NCI-H1048 (cell line): ENCODE measurements at regions not wholly inside any gene's neighbourhood (a gene's known extent, or its start where the extent isn't known, plus 50 kb on each side); places are given as distances from the start of the nearest gene placed in this dataset.
"Not testable (repeated sequence)": the region's sequence is repeated elsewhere in the genome, so short reads cannot be mapped to it uniquely, and the experiment has no call there.

ENCODE experiments used
- DNase-seq: peaks from one replicate; lab custom pipeline; 2025; lab: John Stamatoyannopoulos, UW

DNA sequence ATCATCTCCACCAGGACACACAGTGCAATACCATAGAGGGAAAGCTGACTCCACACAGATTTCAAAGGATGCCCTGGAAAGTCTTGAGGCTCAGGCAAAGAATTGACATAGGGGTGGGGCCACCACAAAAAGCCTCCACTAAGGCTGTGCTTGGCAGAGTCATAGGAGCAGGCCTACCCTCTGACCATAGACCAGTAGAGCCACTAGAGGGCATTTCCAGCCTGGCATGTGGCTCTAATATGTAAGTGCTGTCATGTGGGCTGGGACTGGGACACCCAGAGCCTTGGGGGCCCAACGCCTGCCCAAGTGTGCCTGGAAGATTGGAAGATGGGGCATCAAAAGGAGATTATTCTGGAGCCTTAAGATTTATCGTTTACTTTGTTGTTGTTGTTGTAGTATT lies 726.0 kb downstream of the DNAH5 start:
- DNase-seq = no peak

DNA sequence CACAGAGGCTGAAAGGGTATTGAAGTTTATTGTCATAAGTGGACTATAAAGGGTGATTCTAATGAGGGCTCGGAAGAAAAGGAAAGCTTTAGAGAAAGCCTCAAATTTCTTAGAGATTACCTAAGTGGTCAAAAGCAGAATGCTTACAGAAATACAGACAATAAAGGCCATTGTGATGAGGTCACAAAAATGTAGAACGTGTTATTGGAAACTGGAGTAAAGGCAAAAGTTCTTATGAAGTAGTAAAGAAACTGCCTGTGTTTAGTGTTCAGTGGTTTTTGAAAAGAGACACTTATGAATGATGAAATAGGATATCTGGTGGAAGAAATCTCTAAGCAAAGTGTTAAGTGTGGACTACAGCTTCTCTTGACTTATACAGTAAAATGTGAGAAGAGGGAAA lies 726.9 kb downstream of the DNAH5 start:
- DNase-seq = no peak

GRCh38 chr5:13215806-13216205 lies 728.7 kb downstream of the DNAH5 start:
- DNase-seq = no peak

DNA sequence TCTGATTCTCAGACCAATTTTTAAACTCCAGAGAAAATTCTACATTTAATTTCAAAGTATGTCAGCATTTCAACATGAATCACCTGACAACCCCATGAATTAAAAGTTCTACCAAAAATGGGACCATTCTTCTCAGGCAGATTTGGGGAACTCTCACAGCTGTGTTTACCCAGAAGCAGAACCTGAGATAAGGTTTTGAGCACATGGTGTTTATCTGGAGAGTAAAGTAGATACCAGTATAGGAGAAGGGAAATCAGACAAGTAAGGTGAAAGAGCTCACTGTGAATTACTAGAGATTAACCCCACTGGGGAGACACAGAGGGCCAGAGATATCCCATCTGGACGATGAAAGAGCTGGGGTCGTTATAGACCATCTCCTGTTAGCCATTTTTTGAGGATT lies 729.1 kb downstream of the DNAH5 start:
- DNase-seq = no peak

DNA sequence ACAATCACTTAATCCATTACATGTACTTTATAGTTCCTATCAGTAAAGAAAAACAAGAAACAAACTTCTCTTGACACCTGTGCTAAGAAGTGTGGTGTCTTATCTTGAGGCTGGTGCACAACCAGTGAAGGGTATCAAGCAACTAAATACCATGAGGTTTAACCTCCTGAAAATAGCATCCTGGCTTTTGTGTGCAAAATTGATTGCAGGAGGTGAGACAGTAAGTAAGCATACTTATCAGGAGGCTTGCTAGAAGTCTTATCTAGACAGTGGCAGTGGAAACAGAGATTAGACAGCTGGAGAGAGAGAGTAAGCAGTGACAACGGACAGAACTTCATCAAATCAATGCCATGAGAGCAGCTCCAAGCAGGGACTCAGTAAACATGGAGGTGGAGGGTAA lies 730.3 kb downstream of the DNAH5 start:
- no peak for DNase-seq

DNA sequence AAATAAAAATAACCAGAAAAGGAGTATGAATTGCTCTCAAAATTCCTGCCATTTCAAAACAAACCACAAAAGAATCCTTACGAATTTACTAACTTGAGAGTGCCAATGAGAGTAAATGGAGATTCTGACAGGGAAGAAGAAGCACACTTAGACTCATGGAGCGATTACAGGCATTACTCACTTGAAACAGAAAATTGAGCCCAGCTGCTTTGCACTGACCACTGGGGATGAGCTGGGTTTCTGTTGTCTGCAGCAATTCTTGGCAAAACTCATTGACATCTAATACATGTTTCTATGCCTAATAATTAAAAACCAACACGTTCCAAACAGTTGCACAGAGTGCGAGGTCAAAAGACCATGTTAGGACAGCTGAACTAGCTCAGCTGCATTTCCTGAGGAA lies 731.6 kb downstream of the DNAH5 start:
- DNase-seq = no peak

- DNase-seq = no peak
Observed at GRCh38 chr5:13211064-13211463, 733.4 kb downstream of the DNAH5 start.

DNA sequence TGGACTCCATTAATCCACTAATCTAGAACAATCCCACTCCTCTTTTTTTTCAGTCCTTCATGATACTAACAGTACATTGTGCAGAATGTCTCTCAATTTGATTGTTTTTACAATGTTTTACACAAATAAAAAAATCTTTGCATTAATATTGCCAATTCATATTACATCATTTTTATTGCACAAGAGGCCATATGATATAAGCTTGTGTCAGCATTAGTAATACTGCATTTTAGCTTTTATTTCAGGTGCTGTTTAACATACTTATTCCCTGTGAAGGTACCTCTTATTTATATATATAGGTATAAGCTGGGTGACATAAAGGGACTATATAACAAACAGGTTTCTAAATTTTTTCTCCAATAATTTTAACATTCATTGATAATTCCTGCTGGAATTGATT lies 737.4 kb downstream of the DNAH5 start:
- DNase-seq = no peak

DNA sequence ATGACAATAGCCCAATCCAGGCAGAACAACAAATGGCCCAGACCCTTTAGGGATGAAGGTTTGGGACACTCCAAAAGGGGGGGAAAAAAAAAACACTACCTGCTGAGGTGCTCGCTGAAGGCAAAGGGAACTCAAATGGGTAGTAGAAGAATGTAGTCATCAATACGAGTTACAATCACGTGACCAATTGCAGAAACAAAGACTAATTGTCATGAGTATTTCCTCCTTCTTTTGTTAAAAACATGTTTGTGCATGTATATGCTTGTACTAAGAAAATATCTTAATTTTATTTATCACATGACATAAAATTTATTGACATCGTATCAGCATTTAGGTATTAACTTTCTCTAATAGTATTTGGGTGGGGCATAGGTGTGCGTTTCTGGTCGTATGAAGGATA lies 743.5 kb downstream of the DNAH5 start:
- DNase-seq = no peak

DNA sequence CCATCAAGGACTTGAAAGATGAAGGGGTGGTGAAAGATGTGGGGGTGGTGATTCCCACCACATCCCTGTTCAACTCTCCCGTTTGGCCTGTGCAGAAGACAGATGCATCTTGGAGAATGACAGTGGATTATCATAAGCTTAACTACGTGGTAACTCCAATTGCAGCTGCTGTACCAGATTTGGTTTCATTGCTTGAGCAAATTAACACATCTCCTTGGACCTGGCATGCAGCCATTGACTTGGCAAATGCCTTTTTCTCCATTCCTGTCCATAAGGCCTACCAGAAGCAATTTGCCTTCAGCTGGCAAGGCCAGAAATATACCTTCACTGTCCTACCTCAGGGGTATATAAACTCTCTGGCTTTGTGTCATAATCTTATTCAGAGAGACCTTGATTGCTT lies 746.3 kb downstream of the DNAH5 start:
- not testable (repeated sequence) for DNase-seq

DNA sequence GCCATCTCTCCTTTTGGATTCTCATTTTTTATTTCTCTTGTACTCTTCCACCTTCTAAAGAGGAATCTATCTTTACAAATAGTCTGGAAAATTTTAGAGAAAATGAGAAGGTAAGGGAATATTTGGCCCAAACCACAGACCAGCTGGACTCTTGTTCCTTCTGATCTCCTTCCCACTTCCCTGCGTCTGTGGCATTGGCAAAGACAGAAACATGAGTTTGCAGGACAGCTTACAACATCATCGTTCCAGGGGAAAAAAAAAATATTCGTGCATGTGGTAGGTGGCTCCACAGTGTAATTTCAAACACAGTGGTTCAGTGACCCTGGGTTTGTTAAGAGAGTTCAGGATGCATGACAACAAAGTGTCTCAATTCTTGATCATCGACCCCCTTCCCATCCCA lies 755.0 kb downstream of the DNAH5 start:
- DNase-seq = no peak

DNA sequence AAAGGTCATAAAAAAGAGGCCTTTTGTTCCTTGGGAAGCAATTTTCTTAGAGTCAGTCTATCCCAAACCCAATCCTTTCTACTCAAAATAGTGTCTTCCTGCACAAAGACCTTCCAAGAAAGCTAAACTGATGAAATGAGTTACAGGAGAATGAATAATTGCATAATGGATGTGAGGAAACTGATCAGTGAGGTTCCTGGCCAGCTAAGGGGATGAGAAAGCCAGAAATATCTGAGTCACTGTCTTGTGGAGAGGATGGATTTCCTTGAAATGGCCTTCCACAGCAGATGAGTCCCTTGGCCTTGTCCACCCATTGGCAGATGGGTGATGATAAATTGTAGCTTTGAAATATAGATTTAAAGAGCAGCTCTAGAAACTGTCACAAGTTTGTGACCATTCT lies 756.1 kb downstream of the DNAH5 start:
- no peak for DNase-seq

- DNase-seq = no peak
Observed at GRCh38 chr5:13187186-13187585, 757.3 kb downstream of the DNAH5 start.

- no peak for DNase-seq
Observed at GRCh38 chr5:13186177-13186576, 758.3 kb downstream of the DNAH5 start.

DNA sequence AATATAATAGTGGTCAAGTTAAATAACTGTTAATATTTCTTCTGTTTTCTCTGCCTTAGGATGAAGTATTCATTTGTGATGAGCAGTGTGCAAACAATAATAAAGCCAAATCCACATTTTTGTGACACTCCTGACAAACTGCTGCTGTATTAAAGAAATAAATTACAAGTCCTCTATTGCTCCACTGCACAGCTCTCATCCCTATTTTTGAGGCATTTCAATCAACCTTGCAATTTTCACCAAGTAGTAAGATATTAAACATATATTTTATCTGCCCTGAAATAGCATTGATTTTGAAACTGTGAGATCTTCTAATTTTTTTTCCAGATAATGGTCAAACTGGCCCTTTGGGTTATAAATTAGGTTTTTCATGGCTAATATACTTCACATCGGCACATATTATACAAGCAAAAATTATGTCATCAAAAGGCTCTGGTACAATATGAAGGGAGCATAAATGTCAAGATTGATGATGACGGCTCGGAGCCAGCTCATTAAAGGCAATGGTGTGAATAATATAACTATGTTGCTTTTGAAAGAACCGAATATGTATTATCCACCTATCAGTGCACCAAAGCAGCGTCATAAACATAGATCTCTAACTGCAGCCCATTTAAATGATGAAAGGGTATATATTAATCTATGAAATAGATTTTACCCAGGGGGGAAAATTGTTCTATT lies 764.9 kb downstream of the DNAH5 start:
- no peak for DNase-seq

DNA sequence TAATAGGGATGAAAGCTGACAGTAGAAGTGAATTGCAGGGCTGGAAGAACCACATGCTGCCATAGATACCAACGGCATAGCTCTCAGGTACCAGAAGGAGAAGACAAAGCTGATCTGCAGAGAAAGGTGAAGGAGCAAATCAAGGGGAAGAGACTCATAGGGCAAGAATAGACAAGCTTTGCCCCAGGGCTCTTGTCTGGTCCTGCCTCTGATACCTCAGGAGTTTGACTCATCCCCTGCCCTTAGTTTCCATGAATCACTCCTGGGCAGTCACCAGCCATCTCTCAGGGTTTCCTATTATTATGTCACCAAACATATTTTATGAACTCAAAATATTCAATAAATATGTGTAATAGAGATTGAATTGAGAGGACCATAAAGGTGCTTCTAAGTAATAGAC lies 800.9 kb downstream of the DNAH5 start:
- no peak for DNase-seq

- no peak for DNase-seq
Observed at GRCh38 chr5:13143214-13143613, 801.3 kb downstream of the DNAH5 start.

DNA sequence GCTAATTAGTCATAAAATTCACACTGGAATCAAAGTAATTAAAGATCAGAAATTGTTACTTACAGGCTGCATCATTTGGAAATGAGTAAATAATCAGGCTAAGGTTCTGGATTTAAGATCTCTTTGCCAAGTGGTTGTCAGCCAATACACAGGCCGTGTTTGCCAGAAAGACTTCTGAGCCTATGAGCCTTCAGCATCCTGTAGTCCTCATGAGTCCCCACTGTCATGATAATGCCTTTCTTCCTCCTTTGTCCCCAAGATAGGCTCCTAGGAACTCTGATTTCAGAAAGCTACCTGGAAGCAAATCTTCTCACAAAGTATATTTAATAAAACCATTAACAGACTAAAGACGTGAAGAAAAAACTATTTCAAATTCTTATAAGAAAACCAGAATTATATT lies 810.5 kb downstream of the DNAH5 start:
- no peak for DNase-seq

GRCh38 chr5:13115476-13115875 lies 829.0 kb downstream of the DNAH5 start:
- no peak for DNase-seq

GRCh38 chr5:13108265-13108664 lies 836.2 kb downstream of the DNAH5 start:
- no peak for DNase-seq

DNA sequence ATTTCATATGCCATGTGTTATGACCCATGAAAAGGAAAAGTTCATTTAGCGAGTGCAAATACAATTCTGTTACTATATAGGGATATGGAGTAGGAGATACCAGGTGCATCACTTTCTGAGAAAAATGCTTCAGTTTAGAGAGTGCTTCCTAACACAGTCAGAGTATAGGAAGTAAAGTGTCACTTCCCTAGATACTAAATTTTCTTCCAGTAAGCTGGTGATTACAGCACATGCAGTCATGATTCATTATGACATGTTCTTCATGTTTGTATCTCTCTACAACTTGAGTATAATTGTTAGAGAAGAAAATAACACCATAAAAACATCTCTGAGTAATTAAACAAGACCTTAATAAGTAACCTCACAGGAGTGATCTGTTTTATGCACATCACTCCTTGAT lies 837.0 kb downstream of the DNAH5 start:
- no peak for DNase-seq

DNA sequence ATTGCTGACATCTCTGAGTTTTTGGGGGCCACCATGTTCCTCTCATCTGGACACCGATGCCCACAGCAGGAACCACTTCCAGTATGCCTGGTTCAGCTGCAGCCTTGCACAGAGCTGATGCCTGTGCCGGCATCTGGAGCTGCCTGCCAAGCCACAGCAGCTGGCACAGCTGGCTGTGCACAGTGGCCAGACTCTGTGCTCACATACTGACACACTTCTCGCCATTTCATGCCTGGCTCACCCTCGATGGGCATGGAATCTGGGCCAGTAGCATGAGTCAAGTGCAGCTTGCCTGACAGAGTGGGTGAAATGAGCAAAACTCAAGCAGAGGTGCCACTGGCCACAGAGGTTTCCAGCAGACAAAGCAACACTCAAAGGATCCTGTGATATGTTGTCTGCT lies 863.4 kb downstream of the DNAH5 start:
- no peak for DNase-seq

- DNase-seq = not testable (repeated sequence)
Observed at GRCh38 chr5:13072936-13073335, 871.6 kb downstream of the DNAH5 start.

DNA sequence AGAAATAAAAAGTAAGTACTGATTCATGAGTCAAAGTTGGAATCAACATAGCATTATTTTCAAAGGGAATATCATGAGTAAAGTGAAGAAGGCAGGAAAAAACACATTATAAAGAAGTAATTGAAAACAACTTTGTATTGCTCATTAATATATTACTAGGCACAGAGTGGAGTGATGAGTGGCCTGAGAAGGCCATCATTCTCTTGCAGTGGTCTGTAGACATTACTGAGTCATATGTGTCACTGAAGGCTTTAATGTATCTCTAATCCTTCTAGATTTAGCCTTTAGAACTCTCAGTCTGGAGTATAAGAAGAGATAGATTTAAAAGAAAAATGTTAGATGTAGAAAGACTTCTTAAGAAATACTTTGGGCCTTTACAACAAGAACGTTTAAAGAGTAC lies 881.4 kb downstream of the DNAH5 start:
- no peak for DNase-seq
